Thoracic aorta (tissue), 2 donors: ENCODE measurements at regions not wholly inside any gene's neighbourhood (a gene's known extent, or its start where the extent isn't known, plus 50 kb on each side); places are given as distances from the start of the nearest gene placed in this dataset.

Experiments used
- ATAC-seq: fragments of 150-250 bp; one replicate; pipeline ENCODE4 v1.8.0; 2017; ENCODE audit warnings: low read depth; ENCODE audit not compliant: insufficient number of reproducible peaks, low FRiP score
- DNase-seq: peaks from one replicate; pipeline ENCODE4 v3.0.0-alpha.2; 2020; ENCODE audit warnings: low spot score
- H3K27ac ChIP-seq, 2 donors: fragments of 200-600 bp; sonication (generic); 1 replicate in 1 of 2; 2 replicates in 1 of 2; pipeline ENCODE4 v1.5.1; 2016; ENCODE audit warnings: mild to moderate bottlenecking in 2 of 2, moderate library complexity in 2 of 2
- H3K27me3 ChIP-seq: fragments of 200-600 bp; sonication (generic); replicated peaks from 2 replicates; pipeline ENCODE4 v1.6.0; 2016; ENCODE audit warnings: mild to moderate bottlenecking; ENCODE audit not compliant: insufficient read depth
- H3K36me3 ChIP-seq: fragments of 200-600 bp; sonication (generic); one replicate; pipeline ENCODE4 v1.5.1; 2016
- H3K4me1 ChIP-seq, 2 donors: fragments of 200-600 bp; sonication (generic); 1 replicate in 1 of 2; 2 replicates in 1 of 2; pipeline versions ENCODE4 v1.5.1 to v1.6.0; 2016; ENCODE audit warnings: low read depth in 2 of 2, mild to moderate bottlenecking in 1 of 2; ENCODE audit not compliant: control insufficient read depth in 1 of 2
- H3K4me3 ChIP-seq: fragments of 200-600 bp; sonication (generic); 2 replicates; pipeline ENCODE4 v1.5.1; 2016; ENCODE audit warnings: mild to moderate bottlenecking
- H3K9me3 ChIP-seq: fragments of 200-600 bp; sonication (generic); 2 replicates; pipeline ENCODE4 v1.5.1; 2016
- TF ChIP-seq, protein P1 (sequence below): fragments of 200-600 bp; sonication (generic); IDR thresholded peaks from one replicate; pipeline ENCODE4 v1.5.1; 2019; ENCODE audit warnings: antibody characterized with exemption

DNA sequence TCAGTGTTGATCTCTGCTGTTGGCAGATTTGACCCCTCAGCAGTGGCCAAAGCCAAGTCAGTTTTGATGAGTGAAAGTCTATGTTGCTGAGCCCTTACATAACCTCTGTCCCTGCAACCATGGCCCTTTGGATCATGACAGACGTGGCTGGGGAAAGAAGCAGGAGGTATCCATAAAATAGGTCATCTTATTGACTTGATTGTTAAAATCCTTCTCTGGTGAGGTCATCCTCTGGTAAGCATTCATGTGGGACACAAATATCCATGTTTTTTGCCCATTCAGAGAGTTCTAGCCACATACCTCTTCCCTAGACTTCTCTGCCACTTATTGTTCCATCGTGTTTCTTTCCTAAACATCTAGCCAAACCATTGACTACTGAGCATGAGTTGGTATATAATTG, 251.9 kb upstream of the PTER start:
- DNase-seq (no peak), ATAC-seq (no peak)
- Histone ChIP-seq H3K4me3 (no peak overlapping the region), H3K27me3 (no peaks in the 10 kb centered on the region), H3K27ac (no peak overlapping the region), H3K9me3 (no peaks in the 10 kb centered on the region), H3K36me3 (no peaks in the 10 kb centered on the region), H3K4me1 (no peaks in the 10 kb centered on the region)
- TF ChIP-seq, protein P1, sequence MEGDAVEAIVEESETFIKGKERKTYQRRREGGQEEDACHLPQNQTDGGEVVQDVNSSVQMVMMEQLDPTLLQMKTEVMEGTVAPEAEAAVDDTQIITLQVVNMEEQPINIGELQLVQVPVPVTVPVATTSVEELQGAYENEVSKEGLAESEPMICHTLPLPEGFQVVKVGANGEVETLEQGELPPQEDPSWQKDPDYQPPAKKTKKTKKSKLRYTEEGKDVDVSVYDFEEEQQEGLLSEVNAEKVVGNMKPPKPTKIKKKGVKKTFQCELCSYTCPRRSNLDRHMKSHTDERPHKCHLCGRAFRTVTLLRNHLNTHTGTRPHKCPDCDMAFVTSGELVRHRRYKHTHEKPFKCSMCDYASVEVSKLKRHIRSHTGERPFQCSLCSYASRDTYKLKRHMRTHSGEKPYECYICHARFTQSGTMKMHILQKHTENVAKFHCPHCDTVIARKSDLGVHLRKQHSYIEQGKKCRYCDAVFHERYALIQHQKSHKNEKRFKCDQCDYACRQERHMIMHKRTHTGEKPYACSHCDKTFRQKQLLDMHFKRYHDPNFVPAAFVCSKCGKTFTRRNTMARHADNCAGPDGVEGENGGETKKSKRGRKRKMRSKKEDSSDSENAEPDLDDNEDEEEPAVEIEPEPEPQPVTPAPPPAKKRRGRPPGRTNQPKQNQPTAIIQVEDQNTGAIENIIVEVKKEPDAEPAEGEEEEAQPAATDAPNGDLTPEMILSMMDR: no peak

DNA sequence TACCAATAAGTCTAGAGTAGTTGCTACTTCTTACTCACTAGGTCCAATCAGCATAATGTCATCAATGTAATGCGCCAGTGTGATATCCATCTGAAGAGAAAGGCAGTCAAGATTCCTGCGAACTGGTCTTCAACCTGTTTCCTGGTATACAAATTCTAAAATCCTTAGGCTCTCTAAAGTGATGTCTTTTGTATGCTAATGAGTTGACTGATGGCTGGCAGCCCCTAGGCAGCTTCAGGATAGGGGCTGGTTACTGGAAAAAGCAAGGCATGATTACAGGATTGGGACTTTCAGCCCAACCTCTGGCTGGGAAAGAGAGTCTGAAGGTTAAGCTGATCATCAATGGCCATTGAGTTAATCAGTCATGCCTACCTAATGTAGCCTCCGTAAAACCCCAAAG, 250.2 kb upstream of the PTER start:
- no peak for ATAC-seq
- H3K27me3 ChIP-seq: no peaks in the 10 kb centered on the region
- TF ChIP-seq, protein P1: no peak

DNA sequence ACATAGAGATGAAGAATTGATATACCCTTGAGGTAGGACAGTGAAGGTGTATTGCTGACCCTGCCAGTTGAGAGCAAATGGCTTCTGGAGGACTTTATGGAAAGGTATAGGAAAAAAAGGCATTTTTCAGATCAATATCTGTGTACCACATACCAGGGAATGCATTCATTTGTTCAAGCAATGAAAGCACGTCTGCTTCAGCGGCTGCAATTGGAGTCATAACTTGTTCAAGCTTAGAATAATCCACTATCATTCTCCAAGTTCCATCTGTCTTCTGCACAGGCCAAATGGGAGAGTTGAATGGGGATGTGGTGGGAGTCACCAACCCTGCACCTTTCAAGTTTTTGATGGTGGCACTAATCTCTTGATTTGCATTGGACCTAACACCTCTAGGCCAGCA, 249.6 kb upstream of the PTER start:
- Histone ChIP-seq H3K4me3 (no peak overlapping the region), H3K4me1 (no peaks in the 10 kb centered on the region), H3K27me3 (no peaks in the 10 kb centered on the region), H3K36me3 (no peaks in the 10 kb centered on the region), H3K9me3 (no peaks in the 10 kb centered on the region), H3K27ac (no peak overlapping the region)
- DNase-seq: no peak
- TF ChIP-seq, protein P1: no peak
- ATAC-seq: no peak

More for the DNA sequence above, 250.2 kb upstream of the PTER start:
- no peaks in the 10 kb centered on the region for H3K4me1 ChIP-seq
- DNase-seq: no peak
- H3K9me3 ChIP-seq: no peaks in the 10 kb centered on the region
- no peaks in the 10 kb centered on the region for H3K36me3 ChIP-seq
- H3K4me3 ChIP-seq: no peak overlapping the region
- no peak overlapping the region for H3K27ac ChIP-seq

DNA sequence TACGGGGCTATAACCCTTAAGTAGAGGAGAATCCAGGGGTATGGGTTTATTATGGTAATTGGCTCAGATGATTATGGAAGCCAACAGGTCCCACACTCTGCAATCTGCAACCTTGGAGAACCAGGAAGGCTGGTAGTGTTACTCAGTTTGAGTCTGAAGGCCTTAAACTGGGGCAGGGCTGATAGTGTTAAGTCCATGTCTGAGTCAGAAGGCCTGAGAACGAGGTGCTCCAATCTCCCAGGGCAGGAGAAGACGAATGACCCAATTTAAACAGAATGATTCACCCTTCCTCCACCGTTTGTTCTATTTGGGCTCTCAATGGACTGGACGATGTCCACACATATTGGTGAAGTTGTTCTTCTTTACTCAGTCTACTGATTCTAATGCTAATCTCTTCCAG, 244.5 kb upstream of the PTER start:
- Histone ChIP-seq H3K27ac (no peak overlapping the region), H3K36me3 (no peaks in the 10 kb centered on the region), H3K27me3 (no peaks in the 10 kb centered on the region), H3K4me3 (no peak overlapping the region), H3K9me3 (no peaks in the 10 kb centered on the region), H3K4me1 (no peaks in the 10 kb centered on the region)
- ATAC-seq: no peak
- TF ChIP-seq, protein P1: no peak
- no peak for DNase-seq

DNA sequence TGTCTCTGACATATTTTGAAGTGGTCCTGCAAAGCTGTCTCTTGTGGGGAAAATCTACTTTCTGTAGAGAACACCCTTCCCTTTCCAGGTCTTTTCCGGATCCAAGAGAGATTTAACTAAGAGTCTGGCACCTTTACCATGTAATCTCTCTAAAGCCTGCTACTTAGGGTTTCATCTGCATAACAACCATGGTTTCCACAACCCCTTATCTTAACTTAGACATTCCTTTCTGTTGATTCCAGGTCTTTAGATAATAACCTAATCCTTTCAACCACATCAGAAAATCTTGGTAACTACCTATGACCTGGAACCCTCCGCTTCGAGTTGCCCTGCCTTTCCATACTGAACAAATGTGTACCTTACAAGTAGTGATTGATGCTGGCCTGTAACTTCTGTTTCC, 243.6 kb upstream of the PTER start:
- Histone ChIP-seq H3K4me1 (no peaks in the 10 kb centered on the region), H3K27ac (no peak overlapping the region), H3K4me3 (no peak overlapping the region), H3K27me3 (no peaks in the 10 kb centered on the region), H3K36me3 (no peaks in the 10 kb centered on the region), H3K9me3 (no peaks in the 10 kb centered on the region)
- DNase-seq (no peak), ATAC-seq (no peak)
- TF ChIP-seq, protein P1: no peak
